Gastrocnemius medialis (tissue), 4 donors: ENCODE measurements at regions not wholly inside any gene's neighbourhood (a gene's known extent, or its start where the extent isn't known, plus 50 kb on each side); places are given as distances from the start of the nearest gene placed in this dataset.

Experiments used
- CTCF ChIP-seq, 5 experiments: fragments of 450-650 bp in 3 of 5; fragments of 200-600 bp in 2 of 5; sonication (generic) in 2 of 5; IDR thresholded peaks in 4 of 5; conservative IDR thresholded peaks in 1 of 5; 1 replicate in 4 of 5; 2 replicates in 1 of 5; pipeline ENCODE4 v1.5.1; 2016 to 2019; ENCODE audit warnings: antibody characterized with exemption in 5 of 5, mild to moderate bottlenecking in 3 of 5, moderate library complexity in 3 of 5
- POLR2A ChIP-seq, 2 donors: fragments of 450-650 bp; IDR thresholded peaks; one replicate each; pipeline ENCODE4 v1.6.1; 2017; ENCODE audit warnings: antibody characterized with exemption in 2 of 2, mild to moderate bottlenecking in 2 of 2, moderate library complexity in 2 of 2

GRCh38 chrX:4253092-4253491, 539.6 kb upstream of the PRKX start:
- TF ChIP-seq CTCF (IDR thresholded peaks at IDR 0.05 in 4 of 5, conservative IDR thresholded peaks at IDR 0.05 in 1 of 5) (no peak), POLR2A (IDR thresholded peaks at IDR 0.05) (no peak)
